SK-N-SH (cell line): ENCODE measurements at regions not wholly inside any gene's neighbourhood (a gene's known extent, or its start where the extent isn't known, plus 50 kb on each side); places are given as distances from the start of the nearest gene placed in this dataset.

Experiments used
- CTCF ChIA-PET: fragments of 300-600, 350-600 bp; formaldehyde crosslinking; extraction: SDS; loops from one replicate; lab custom pipeline; 2021; lab: Yijun Ruan, JAX
- POLR2A ChIA-PET: fragments of 350-600 bp; sonication (Branson Sonifier 250); formaldehyde crosslinking; extraction: SDS; loops from one replicate; lab custom pipeline; 2020; ENCODE audit warnings: antibody characterized with exemption, inconsistent platforms; lab: Yijun Ruan, JAX
- DNase-seq: peaks from one replicate; pipeline ENCODE4 v3.0.0; 2012
- H2AFZ ChIP-seq: fragments of 200-600 bp; sonication (generic); 2 replicates; pipeline ENCODE4 v1.8.1; 2016; ENCODE audit warnings: antibody characterized with exemption, mild to moderate bottlenecking, low read depth
- H3F3A ChIP-seq: fragments of 200-600 bp; sonication (generic); replicated peaks from 2 replicates; pipeline ENCODE3; 2016; ENCODE audit warnings: antibody characterized with exemption, mild to moderate bottlenecking; ENCODE audit not compliant: insufficient read depth
- H3K27ac ChIP-seq, 2 experiments: fragments of 200-500 bp in 1 of 2; fragments of 200-600 bp in 1 of 2; sonication (Bioruptor generic) in 1 of 2; sonication (generic), shearing (Covaris generic) in 1 of 2; 2 replicates each; pipeline versions ENCODE4 v1.5.1 to v1.6.1; 2014 to 2016; ENCODE audit warnings: low read depth in 2 of 2, inconsistent platforms in 1 of 2, low read length in 1 of 2, mild to moderate bottlenecking in 1 of 2, mixed read lengths in 1 of 2
- H3K27me3 ChIP-seq: fragments of 200-600 bp; sonication (generic), shearing (Covaris generic); 2 replicates; pipeline ENCODE4 v1.6.1; 2016; ENCODE audit warnings: mixed run types; ENCODE audit not compliant: insufficient read depth
- H3K36me3 ChIP-seq, 2 experiments: fragments of 200-500 bp in 1 of 2; fragments of 200-600 bp in 1 of 2; sonication (Bioruptor generic) in 1 of 2; sonication (generic) in 1 of 2; replicated peaks in 1 of 2; 2 replicates each; pipeline versions ENCODE3 to v1.5.1; 2014 to 2016; ENCODE audit warnings: low read length in 1 of 2, mild to moderate bottlenecking in 1 of 2; ENCODE audit not compliant: insufficient read depth in 2 of 2, control insufficient read depth in 1 of 2
- H3K4me1 ChIP-seq, 2 experiments: fragments of 200-500 bp in 1 of 2; fragments of 200-600 bp in 1 of 2; sonication (Bioruptor generic) in 1 of 2; sonication (generic), shearing (Covaris generic) in 1 of 2; 2 replicates each; pipeline versions ENCODE4 v1.5.1 to v1.6.1; 2014 to 2016; ENCODE audit warnings: low read depth in 1 of 2, low read length in 1 of 2, mixed run types in 1 of 2; ENCODE audit not compliant: insufficient read depth in 2 of 2, control insufficient read depth in 1 of 2
- H3K4me2 ChIP-seq: fragments of 200-600 bp; sonication (generic), shearing (Covaris generic); 2 replicates; pipeline ENCODE4 v1.6.1; 2017; ENCODE audit warnings: mixed run types
- H3K4me3 ChIP-seq, 2 experiments: fragments of 200-500 bp in 1 of 2; fragments of 200-600 bp in 1 of 2; sonication (Bioruptor generic) in 1 of 2; sonication (generic), shearing (Covaris generic) in 1 of 2; 2 replicates each; pipeline versions ENCODE4 v1.5.1 to v1.8.1; 2014 to 2016; ENCODE audit warnings: low read depth in 2 of 2, inconsistent platforms in 1 of 2, low read length in 1 of 2, mild to moderate bottlenecking in 1 of 2, mixed read lengths in 1 of 2, moderate library complexity in 1 of 2
- H3K79me2 ChIP-seq: fragments of 200-600 bp; sonication (generic); 2 replicates; pipeline ENCODE4 v1.8.1; 2017; ENCODE audit warnings: mild to moderate bottlenecking; ENCODE audit not compliant: insufficient read depth
- H3K9ac ChIP-seq: fragments of 200-600 bp; sonication (generic); 2 replicates; pipeline ENCODE4 v1.6.1; 2017; ENCODE audit warnings: mixed run types
- H3K9me2 ChIP-seq: fragments of 200-600 bp; sonication (generic); 2 replicates; pipeline ENCODE4 v1.6.1; 2017; ENCODE audit warnings: mixed run types
- H3K9me3 ChIP-seq: fragments of 200-600 bp; sonication (generic); 2 replicates; pipeline ENCODE4 v1.6.1; 2017; ENCODE audit warnings: mixed run types, mild to moderate bottlenecking, moderate library complexity
- H4K20me1 ChIP-seq: fragments of 200-600 bp; sonication (generic); 2 replicates; pipeline ENCODE4 v1.6.1; 2017; ENCODE audit warnings: mild to moderate bottlenecking, mixed run types; ENCODE audit not compliant: insufficient read depth
- ELF1 ChIP-seq: IDR thresholded peaks from 2 replicates; pipeline ENCODE4 v1.4.0; 2012
- EP300 ChIP-seq, 2 experiments: IDR thresholded peaks; 2 replicates each; pipeline versions ENCODE4 v1.4.0 to v1.6.1; 2012; ENCODE audit warnings: borderline replicate concordance in 1 of 2, low read depth in 1 of 2, low read length in 1 of 2
- EZH2phosphoT487 ChIP-seq: fragments of 200-600 bp; sonication (generic); IDR thresholded peaks from 2 replicates; pipeline ENCODE4 v1.6.1; 2017; ENCODE audit warnings: low read depth, mixed run types, mild to moderate bottlenecking, antibody characterized with exemption, moderate library complexity, borderline replicate concordance
- FOXJ3 ChIP-seq: sonication (generic); formaldehyde crosslinking; IDR thresholded peaks from 2 replicates; pipeline ENCODE4 v1.5.1; 2020; ENCODE audit warnings: mild to moderate bottlenecking, missing genetic modification reagents
- FOXM1 ChIP-seq: IDR thresholded peaks from 2 replicates; pipeline ENCODE4 v1.4.0; 2012; ENCODE audit warnings: low read depth, mild to moderate bottlenecking
- GABPA ChIP-seq: IDR thresholded peaks from 2 replicates; pipeline ENCODE4 v1.4.0; 2012; ENCODE audit warnings: low read depth, mild to moderate bottlenecking
- GATA2 ChIP-seq: sonication (generic); formaldehyde crosslinking; IDR thresholded peaks from 2 replicates; pipeline ENCODE4 v1.5.0; 2020; ENCODE audit warnings: mild to moderate bottlenecking, missing genetic modification reagents
- MXI1 ChIP-seq: IDR thresholded peaks from 2 replicates; pipeline ENCODE4 v1.6.1; 2012; ENCODE audit warnings: mild to moderate bottlenecking, low read depth, low read length, improper control_type of control experiment
- NFIC ChIP-seq: IDR thresholded peaks from 2 replicates; pipeline ENCODE4 v1.4.0; 2012; ENCODE audit warnings: borderline replicate concordance
- POLR2AphosphoS5 ChIP-seq: IDR thresholded peaks from 2 replicates; pipeline ENCODE4 v1.6.1; 2012; ENCODE audit warnings: low read depth, low read length
- RAD21 ChIP-seq: IDR thresholded peaks from 2 replicates; pipeline ENCODE4 v1.6.1; 2012; ENCODE audit warnings: mild to moderate bottlenecking, low read length
- SIN3A ChIP-seq: IDR thresholded peaks from 2 replicates; pipeline ENCODE4 v1.6.1; 2012; ENCODE audit warnings: low read depth, mild to moderate bottlenecking, low read length, moderate library complexity, borderline replicate concordance
- TEAD4 ChIP-seq: IDR thresholded peaks from 2 replicates; pipeline ENCODE4 v1.4.0; 2012; ENCODE audit warnings: mild to moderate bottlenecking, borderline replicate concordance; ENCODE audit not compliant: insufficient read depth
- WGBS: methylation state at CpG from one replicate; pipeline ENCODE4 v1.1.6; 2017; ENCODE audit warnings: low lambda C conversion rate; 5-methylcytosine and 5-hydroxymethylcytosine counted together
- TF ChIP-seq, protein P1 (sequence below): IDR thresholded peaks from 2 replicates; pipeline ENCODE4 v1.4.0; 2012; ENCODE audit warnings: low read depth, borderline replicate concordance
- TF ChIP-seq, protein P2 (sequence below): IDR thresholded peaks from 2 replicates; pipeline ENCODE4 v1.6.1; 2012; ENCODE audit warnings: mild to moderate bottlenecking, low read depth, low read length, moderate library complexity
- TF ChIP-seq, protein P3 (sequence below): IDR thresholded peaks from 2 replicates; pipeline ENCODE4 v1.4.0; 2012; ENCODE audit warnings: low read depth
- TF ChIP-seq, protein P4 (sequence below): fragments of 200-600 bp; sonication (generic); IDR thresholded peaks from 2 replicates; pipeline ENCODE4 v1.6.1; 2017; ENCODE audit warnings: antibody characterized with exemption, mild to moderate bottlenecking, moderate library complexity
- TF ChIP-seq, protein P5 (sequence below): IDR thresholded peaks from 2 replicates; pipeline ENCODE4 v1.4.0; 2012; ENCODE audit warnings: low read depth, borderline replicate concordance

DNA sequence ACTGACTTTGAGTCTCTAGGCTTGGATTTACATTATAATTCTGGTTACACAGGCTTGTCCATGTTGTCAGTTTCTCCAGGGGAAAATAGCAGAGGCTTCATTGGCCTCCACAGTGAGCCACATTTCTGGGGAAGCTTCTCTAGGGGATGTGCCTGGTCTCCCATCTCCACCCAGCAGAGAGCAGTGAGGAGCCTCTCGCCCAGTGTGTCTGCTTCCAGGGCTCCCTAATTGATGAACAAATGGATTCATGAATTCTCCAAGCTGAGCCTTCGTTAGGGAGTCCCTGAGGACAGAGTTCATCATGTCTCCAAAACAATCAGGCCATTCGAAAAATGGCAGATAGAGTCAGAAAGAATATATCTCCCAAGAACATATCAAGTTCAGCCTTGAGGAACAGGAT lies 162.4 kb upstream of the TOX3 start:
- no peaks in the 10 kb centered on the region for H3K79me2 ChIP-seq
- POLR2A ChIA-PET = no interaction called here
- H4K20me1 ChIP-seq = no peaks in the 10 kb centered on the region
- H3K27ac ChIP-seq = no peak overlapping the region
- DNase-seq = no peak
- H3K4me1 ChIP-seq = peaks cover 0 to 4% of the 10 kb centered on the region in 2 experiments; a peak in 1 of 4 replicates
- 2% methylated on average over 3 of the region's 3 CpGs for WGBS
- no peaks in the 10 kb centered on the region for H3F3A ChIP-seq
- H3K4me2 ChIP-seq = no peak overlapping the region
- CTCF ChIA-PET = no interaction called here
- H3K9ac ChIP-seq = no peak overlapping the region
- TF ChIP-seq NFIC (no peak), EZH2phosphoT487 (no peak), GABPA (no peak), RAD21 (no peak), MXI1 (no peak), POLR2AphosphoS5 (no peak), EP300 (IDR thresholded peaks at IDR 0.05; ENCODE audit: borderline replicate concordance in 1 of 2, low read depth in 1 of 2, low read length in 1 of 2) (no peak), FOXJ3 (CRISPR knock-in tag) (no peak), ELF1 (no peak), FOXM1 (no peak), SIN3A (no peak), GATA2 (no peak), TEAD4 (no peak)
- TF ChIP-seq, protein P1, sequence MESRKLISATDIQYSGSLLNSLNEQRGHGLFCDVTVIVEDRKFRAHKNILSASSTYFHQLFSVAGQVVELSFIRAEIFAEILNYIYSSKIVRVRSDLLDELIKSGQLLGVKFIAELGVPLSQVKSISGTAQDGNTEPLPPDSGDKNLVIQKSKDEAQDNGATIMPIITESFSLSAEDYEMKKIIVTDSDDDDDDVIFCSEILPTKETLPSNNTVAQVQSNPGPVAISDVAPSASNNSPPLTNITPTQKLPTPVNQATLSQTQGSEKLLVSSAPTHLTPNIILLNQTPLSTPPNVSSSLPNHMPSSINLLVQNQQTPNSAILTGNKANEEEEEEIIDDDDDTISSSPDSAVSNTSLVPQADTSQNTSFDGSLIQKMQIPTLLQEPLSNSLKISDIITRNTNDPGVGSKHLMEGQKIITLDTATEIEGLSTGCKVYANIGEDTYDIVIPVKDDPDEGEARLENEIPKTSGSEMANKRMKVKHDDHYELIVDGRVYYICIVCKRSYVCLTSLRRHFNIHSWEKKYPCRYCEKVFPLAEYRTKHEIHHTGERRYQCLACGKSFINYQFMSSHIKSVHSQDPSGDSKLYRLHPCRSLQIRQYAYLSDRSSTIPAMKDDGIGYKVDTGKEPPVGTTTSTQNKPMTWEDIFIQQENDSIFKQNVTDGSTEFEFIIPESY = no peak
- TF ChIP-seq, protein P2, sequence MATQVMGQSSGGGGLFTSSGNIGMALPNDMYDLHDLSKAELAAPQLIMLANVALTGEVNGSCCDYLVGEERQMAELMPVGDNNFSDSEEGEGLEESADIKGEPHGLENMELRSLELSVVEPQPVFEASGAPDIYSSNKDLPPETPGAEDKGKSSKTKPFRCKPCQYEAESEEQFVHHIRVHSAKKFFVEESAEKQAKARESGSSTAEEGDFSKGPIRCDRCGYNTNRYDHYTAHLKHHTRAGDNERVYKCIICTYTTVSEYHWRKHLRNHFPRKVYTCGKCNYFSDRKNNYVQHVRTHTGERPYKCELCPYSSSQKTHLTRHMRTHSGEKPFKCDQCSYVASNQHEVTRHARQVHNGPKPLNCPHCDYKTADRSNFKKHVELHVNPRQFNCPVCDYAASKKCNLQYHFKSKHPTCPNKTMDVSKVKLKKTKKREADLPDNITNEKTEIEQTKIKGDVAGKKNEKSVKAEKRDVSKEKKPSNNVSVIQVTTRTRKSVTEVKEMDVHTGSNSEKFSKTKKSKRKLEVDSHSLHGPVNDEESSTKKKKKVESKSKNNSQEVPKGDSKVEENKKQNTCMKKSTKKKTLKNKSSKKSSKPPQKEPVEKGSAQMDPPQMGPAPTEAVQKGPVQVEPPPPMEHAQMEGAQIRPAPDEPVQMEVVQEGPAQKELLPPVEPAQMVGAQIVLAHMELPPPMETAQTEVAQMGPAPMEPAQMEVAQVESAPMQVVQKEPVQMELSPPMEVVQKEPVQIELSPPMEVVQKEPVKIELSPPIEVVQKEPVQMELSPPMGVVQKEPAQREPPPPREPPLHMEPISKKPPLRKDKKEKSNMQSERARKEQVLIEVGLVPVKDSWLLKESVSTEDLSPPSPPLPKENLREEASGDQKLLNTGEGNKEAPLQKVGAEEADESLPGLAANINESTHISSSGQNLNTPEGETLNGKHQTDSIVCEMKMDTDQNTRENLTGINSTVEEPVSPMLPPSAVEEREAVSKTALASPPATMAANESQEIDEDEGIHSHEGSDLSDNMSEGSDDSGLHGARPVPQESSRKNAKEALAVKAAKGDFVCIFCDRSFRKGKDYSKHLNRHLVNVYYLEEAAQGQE = no peak
- TF ChIP-seq, protein P3, sequence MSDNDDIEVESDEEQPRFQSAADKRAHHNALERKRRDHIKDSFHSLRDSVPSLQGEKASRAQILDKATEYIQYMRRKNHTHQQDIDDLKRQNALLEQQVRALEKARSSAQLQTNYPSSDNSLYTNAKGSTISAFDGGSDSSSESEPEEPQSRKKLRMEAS = no peak
- TF ChIP-seq, protein P4, sequence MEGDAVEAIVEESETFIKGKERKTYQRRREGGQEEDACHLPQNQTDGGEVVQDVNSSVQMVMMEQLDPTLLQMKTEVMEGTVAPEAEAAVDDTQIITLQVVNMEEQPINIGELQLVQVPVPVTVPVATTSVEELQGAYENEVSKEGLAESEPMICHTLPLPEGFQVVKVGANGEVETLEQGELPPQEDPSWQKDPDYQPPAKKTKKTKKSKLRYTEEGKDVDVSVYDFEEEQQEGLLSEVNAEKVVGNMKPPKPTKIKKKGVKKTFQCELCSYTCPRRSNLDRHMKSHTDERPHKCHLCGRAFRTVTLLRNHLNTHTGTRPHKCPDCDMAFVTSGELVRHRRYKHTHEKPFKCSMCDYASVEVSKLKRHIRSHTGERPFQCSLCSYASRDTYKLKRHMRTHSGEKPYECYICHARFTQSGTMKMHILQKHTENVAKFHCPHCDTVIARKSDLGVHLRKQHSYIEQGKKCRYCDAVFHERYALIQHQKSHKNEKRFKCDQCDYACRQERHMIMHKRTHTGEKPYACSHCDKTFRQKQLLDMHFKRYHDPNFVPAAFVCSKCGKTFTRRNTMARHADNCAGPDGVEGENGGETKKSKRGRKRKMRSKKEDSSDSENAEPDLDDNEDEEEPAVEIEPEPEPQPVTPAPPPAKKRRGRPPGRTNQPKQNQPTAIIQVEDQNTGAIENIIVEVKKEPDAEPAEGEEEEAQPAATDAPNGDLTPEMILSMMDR = no peak
- TF ChIP-seq, protein P5, sequence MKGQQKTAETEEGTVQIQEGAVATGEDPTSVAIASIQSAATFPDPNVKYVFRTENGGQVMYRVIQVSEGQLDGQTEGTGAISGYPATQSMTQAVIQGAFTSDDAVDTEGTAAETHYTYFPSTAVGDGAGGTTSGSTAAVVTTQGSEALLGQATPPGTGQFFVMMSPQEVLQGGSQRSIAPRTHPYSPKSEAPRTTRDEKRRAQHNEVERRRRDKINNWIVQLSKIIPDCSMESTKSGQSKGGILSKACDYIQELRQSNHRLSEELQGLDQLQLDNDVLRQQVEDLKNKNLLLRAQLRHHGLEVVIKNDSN = no peak
- H3K27me3 ChIP-seq = no peaks in the 10 kb centered on the region
- no peak overlapping the region for H2AFZ ChIP-seq
- no peak overlapping the region for H3K4me3 ChIP-seq
- no peaks in the 10 kb centered on the region for H3K9me3 ChIP-seq
- no peaks in the 10 kb centered on the region for H3K9me2 ChIP-seq
- no peaks in the 10 kb centered on the region for H3K36me3 ChIP-seq
